Stimulated activated naive CD4-positive, alpha-beta T cell (primary cell): ENCODE measurements at regions not wholly inside any gene's neighbourhood (a gene's known extent, or its start where the extent isn't known, plus 50 kb on each side); places are given as distances from the start of the nearest gene placed in this dataset.
"Not testable (repeated sequence)": the region's sequence is repeated elsewhere in the genome, so short reads cannot be mapped to it uniquely, and the experiment has no call there.

ENCODE experiments used
- DNase-seq, 6 experiments: peaks; one replicate each; lab custom pipeline; 2025; lab: John Stamatoyannopoulos, UW

DNA sequence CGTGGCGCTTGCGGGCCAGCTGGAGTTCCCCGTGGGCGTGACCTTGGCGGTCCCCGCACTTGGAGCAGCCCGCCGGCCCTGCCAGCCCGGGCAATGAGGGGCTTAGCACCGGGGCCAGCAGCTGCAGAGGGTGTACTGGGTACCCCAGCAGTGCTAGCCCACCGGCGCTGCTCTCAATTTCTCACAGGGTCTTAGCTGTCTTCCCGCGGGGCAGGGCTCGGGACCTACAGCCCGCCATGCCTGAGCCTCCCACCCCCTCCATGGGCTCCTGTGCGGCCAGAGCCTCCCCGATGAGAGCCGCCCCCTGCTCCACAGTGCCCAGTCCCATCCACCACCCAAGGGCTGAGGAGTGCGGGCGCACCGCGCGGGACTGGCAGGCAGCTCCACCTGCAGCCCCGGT lies 94.0 kb upstream of the NIPBL start:
- not testable (repeated sequence) for DNase-seq

DNA sequence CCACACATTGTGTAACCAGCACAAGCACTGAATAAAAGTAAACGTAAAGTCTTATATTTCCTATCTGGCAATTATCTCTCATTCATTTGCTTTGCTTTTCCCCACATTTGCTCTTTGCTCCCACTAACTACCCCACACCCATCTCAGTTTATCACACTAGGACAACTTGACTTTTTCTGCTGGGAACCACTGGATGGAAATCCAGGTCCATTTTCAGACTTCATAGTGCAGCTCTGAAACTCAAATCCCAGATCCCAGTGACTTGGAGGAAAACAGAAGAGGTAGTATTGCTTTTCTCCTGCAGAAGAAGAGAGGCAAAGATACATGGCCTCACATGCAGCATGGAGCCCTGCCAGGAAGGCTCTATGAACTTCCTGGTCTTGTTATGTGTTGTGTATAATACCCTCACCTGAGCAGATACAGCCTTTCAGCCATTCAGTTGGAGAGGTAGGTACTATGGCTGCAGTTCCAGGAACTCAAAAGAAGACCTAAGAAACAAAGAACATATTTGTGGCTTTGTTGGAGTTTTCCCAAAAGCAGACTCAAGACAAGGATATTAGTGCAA lies 90.0 kb upstream of the NIPBL start:
- no peak for DNase-seq

DNA sequence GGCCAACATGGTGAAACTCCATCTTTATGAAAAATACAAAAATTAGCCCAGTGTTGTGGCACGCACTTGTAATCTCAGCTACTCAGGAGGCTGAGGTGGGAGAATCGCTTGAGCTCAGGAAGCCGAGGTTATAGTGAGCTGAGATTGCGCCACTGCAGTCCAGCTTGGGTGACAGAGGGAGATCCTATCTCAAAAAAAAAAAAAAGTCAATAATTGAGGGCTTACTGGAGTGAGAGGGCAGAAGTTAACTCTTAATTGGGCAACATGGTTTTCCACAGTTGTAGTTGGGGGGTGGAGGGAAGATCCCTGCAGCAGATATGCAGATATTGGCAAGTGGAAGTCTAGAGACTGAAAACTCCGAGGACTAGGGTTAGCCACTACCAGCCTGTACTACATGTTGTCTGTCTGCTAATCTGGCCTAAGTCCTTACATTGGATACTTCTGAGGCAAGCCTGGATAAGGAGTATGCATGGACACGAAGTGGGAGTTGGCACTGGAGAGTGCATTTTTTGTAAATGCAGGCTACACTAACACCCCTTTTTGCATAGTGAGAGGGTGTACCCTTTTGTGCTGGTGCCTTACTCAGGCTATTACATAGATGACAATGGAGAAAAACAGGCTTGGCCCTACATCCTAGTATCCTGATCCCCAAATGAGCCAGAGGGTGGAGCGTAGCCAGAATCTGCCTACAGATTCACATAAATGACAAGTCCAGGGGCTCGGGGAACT lies 89.0 kb upstream of the NIPBL start:
- no peak for DNase-seq

DNA sequence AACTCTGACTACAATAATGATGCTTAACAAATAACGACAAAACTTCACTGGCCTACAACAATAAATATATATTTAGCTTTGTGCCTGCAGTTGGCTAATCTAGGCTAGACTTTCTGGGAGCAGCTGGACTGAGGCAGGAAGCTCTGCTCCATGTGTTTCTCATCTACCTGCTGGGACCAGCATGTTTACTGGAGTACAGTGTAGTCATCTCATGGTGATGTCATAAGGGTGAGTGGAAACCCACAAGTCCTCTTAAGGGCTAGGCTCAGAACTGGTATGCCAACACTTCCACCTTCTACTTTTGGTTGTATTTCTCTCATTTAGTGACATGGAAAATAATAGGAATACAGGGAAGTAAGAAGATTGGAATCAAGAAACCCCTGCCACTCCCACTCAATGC lies 85.7 kb upstream of the NIPBL start:
- no peak for DNase-seq

DNA sequence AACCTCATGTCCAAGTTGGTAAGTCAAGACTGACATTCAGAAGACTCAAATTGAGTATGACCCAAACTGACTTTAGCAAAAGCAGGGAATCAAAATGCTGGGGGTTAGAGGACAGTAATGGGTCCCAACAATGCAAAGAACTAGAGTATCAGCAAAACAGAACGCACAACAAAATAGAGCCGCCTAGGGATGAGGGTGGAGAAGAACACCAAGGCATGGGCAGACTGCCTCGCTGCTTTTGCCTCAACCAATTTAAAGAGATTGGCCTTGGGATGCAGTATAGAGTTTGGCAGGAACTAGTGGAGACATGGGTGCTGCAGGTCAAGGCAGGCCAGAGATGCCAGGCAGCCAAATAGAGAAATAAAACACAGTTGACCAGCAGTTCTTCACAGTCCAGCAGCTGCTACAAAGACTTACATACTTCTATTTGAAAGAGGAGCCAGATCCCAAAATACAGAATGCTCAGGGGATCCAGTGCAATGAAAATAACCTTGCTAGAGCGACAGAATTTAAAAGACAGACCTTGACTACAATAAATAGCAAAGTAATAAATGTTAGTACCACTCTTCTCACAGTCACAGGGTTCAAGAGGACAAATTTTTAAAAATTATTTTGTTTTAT lies 83.9 kb upstream of the NIPBL start:
- DNase-seq: no peak

DNA sequence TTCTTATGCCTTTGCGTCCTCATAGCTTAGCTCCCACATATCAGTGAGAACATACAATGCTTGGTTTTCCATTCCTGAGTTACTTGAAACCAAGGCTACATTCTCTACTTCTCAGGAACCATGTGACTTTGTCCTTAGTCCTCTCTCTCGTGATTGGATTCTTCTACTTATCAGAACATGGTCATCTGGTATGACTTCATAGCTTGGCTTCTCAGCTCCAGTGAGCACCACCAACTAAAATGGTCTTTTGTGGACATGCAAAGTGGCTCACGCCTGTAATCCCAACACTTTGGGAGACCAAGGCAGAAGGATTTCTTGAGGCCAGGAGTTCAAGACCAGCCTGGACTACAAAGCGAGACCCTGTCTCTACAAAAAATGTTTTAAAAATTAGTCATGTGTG lies 81.2 kb upstream of the NIPBL start:
- DNase-seq: no peak

DNA sequence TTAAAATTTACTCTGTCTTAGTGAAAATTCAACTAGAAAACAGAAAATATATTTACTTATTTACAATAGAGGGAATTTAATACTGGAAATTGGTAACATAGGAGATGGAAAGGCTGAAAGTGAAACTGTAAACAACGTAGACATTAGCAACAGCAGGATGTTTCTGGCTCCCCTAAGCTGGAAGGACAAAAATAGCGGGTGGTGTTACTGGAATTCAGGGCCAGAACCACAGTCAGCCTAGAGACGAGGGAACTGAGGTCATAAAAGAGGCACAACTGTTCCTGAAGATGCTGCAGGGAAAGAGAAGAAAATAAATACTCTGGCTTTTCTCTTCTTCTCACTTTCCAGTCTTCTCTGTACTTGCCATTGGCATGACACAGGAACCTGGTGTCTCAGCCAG lies 80.4 kb upstream of the NIPBL start:
- no peak for DNase-seq

DNA sequence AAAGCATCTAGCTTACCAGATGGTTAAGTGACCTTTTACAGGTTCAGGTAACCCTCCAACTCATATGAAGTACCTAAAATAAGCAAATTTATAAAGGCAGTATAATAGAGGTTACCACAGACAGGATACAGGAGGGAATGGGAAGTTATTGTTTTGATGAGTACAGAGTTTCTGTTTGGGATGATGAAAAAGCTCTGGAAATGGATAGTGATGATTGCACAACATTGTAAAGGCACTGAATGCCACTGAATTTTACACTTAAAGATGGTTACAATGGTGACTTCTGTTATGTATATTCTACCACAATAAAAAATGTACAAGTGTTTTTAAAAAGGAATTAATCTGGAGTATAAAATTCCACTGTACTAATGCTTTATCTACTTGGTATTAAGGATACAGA lies 75.0 kb upstream of the NIPBL start:
- DNase-seq: no peak

DNA sequence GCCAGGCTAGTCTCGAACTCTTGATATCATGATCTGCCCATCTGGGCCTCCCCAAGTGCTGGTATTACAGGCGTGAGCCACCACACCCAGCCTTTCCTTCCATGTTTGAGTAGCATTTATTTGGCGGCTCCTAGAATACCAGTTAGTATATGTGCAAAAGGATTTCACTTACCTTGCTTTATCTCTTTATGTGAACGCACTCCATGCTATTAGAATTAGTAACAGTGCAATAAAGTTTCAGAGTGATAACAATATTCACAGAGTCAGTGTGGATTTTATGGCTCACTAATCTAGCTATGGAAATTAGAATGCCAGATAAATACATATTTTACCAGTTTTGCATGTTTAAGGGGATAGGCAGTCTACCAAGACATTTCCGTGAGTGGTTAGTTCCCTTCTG lies 74.4 kb upstream of the NIPBL start:
- DNase-seq: no peak

DNA sequence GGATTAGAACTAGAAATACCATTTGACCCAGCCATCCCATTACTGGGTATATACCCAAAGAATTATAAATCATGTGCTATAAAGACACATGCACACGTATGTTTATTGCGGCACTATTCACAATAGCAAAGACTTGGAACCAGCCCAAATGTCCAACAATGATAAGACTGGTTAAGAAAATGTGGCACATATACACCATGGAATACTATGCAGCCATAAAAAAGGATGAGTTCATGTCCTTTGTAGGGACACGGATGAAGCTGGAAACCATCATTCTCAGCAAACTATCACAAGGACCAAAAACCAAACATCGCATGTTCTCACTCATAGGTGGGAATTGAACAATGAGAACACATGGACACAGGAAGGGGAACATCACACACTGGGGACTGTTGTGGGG lies 63.3 kb upstream of the NIPBL start:
- not testable (repeated sequence) for DNase-seq

DNA sequence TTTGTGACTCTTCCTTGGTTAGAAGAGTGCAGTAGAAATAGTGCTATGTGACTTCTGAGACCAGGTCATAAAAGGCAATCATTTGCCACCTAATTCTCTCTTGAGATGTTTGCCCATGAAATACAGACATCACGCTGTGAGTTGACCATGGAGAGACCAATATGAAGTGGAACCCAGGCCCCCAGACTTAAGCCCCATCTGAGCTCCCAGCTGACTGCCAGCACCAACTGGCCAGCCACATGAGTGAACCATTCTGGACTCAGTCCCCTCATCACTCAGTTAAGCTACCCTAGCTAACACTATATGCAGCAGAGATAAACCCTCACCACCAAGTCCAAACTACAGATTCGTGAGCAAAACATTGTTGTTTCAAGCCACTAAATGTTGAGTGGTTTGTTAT lies 60.7 kb upstream of the NIPBL start:
- DNase-seq: no peak

DNA sequence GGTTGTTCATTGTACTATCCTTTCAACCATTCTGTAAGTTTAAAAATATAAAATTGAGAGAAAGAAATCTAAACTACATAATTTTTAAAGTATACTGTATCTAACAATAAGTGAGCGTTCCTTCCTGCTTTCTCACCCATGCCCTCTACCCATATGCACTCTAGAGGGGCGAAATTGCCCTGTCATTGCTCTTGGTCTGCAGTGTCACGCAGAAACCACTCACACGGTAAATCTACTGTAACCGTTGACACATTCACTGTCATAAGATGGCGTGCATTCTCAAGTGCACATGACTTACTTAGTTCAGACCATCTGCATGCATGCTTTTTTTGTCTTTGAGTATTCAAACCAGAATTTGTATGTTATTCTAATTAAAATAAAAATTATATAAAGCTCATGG lies 55.7 kb upstream of the NIPBL start:
- DNase-seq: no peak

DNA sequence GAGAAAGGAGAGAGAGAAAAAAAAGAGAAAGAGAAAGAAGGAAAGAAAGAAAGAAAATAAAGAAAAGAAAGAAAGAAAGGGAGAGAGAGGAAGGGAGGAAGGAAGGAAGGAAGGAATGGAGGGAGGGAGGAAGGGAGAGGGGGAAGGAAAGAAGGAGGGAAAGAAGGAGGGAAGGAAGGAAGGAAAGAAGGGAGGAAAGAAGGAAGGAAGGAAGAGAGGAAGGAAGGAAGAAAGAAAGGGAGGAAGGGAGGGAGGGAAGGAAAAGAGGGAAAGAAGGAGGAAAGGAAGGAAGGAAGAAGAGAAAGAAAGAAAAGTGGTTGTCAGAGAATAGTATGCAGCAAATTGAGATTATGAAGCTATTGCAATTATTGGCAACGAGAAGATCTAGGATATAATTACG lies 49.9 kb upstream of the NIPBL start:
- DNase-seq: no peak
